Panc1 (cell line): ENCODE measurements at regions not wholly inside any gene's neighbourhood (a gene's known extent, or its start where the extent isn't known, plus 50 kb on each side); places are given as distances from the start of the nearest gene placed in this dataset.

Experiments used
- POLR2AphosphoS5 ChIP-seq: IDR thresholded peaks from 2 replicates; pipeline ENCODE4 v1.6.1; 2012; ENCODE audit warnings: mild to moderate bottlenecking, low read depth, low read length, moderate library complexity
- SIN3A ChIP-seq: IDR thresholded peaks from 2 replicates; pipeline ENCODE4 v1.6.1; 2012; ENCODE audit warnings: low read depth, mild to moderate bottlenecking, low read length, moderate library complexity, borderline replicate concordance; ENCODE audit not compliant: insufficient read depth
- TF ChIP-seq, protein P1 (sequence below): fragments of 450-650 bp; IDR thresholded peaks from 2 replicates; pipeline ENCODE4 v1.5.1; 2017; ENCODE audit warnings: mild to moderate bottlenecking

DNA sequence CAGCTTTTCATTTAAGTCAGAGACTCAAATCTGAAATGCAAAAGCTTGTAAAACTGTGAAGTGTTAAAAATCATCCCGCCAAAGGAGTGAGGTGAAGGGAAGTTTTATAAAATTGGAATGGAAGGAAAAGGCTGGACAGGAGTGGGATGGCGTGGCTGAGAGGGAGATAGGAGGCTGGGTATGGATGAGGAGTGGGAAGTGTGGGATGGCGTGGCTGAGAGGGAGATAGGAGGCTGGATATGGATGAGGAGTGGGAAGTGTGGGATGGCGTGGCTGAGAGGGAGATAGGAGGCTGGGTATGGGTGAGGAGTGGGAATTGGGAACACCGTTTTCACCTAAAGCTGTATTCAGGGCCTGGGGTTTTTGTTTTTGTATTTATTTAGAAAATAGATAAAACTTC is 59.4 kb upstream of the NKX2-2 start:
- TF ChIP-seq, protein P1, sequence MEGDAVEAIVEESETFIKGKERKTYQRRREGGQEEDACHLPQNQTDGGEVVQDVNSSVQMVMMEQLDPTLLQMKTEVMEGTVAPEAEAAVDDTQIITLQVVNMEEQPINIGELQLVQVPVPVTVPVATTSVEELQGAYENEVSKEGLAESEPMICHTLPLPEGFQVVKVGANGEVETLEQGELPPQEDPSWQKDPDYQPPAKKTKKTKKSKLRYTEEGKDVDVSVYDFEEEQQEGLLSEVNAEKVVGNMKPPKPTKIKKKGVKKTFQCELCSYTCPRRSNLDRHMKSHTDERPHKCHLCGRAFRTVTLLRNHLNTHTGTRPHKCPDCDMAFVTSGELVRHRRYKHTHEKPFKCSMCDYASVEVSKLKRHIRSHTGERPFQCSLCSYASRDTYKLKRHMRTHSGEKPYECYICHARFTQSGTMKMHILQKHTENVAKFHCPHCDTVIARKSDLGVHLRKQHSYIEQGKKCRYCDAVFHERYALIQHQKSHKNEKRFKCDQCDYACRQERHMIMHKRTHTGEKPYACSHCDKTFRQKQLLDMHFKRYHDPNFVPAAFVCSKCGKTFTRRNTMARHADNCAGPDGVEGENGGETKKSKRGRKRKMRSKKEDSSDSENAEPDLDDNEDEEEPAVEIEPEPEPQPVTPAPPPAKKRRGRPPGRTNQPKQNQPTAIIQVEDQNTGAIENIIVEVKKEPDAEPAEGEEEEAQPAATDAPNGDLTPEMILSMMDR: no peak
- no peak for TF ChIP-seq SIN3A
- TF ChIP-seq POLR2AphosphoS5: no peak
